ENCODE measurements at regions not wholly inside any gene's neighbourhood (a gene's known extent, or its start where the extent isn't known, plus 50 kb on each side); places are given as distances from the start of the nearest gene placed in this dataset.
"Not testable (repeated sequence)": the region's sequence is repeated elsewhere in the genome, so short reads cannot be mapped to it uniquely, and the experiment has no call there.

- DNase-seq (ENCODE audit: low read depth in 2 of 3, low spot score in 1 of 3) = no peak
Measured at GRCh38 chr5:131005963-131006684, 158.9 kb downstream of the HINT1 start.

DNA sequence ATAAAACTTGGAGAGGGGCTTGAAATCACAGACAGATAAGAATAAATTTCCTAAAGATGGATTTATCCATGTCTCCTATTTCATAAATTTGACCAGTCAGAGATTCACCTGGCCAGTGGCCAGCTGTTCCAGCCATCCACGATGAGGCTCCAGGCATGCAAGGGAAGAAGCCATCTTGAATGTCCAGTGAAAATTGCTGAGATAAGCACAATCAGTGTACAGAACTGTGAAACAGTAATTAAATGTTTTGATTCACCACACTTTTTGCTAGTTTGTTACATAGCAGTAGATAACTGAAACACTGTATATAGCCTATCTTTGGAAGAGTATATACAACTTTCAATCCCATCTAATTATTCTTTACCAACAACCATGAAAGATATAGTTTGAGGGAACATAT, 163.5 kb downstream of the HINT1 start:
- DNase-seq (ENCODE audit: low read depth in 2 of 3, low spot score in 1 of 3) = no peak

- no peak for DNase-seq (ENCODE audit: low read depth in 2 of 3, low spot score in 1 of 3)
Measured at GRCh38 chr5:131000289-131000688, 164.8 kb downstream of the HINT1 start.

DNA sequence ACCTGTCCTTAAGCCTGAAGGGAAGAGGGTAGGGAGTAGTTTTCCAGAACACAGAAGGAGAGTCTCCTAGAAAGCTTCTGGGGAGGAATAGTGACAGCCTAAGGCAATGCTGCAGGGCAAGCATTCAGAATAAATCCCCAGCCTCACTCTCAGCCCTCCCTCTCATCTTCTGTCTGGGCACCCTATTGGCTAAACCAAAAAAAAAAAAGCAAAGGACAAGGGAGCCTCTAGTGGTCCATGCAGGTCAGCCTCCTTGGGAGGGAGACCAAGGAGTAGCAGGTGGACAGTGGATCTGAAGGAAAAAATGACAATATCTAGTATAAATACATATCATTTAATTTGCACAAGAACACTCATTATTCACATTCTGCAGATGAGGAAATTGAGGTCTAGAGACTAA, 168.3 kb downstream of the HINT1 start:
- not testable (repeated sequence) for DNase-seq (ENCODE audit: low read depth in 2 of 3, low spot score in 1 of 3)

- DNase-seq (ENCODE audit: low read depth in 2 of 3, low spot score in 1 of 3) = no peak
Measured at GRCh38 chr5:130995851-130996250, 169.2 kb downstream of the HINT1 start.

GRCh38 chr5:130995254-130995515, 169.9 kb downstream of the HINT1 start:
- DNase-seq (ENCODE audit: low read depth in 2 of 3, low spot score in 1 of 3) = no peak

DNA sequence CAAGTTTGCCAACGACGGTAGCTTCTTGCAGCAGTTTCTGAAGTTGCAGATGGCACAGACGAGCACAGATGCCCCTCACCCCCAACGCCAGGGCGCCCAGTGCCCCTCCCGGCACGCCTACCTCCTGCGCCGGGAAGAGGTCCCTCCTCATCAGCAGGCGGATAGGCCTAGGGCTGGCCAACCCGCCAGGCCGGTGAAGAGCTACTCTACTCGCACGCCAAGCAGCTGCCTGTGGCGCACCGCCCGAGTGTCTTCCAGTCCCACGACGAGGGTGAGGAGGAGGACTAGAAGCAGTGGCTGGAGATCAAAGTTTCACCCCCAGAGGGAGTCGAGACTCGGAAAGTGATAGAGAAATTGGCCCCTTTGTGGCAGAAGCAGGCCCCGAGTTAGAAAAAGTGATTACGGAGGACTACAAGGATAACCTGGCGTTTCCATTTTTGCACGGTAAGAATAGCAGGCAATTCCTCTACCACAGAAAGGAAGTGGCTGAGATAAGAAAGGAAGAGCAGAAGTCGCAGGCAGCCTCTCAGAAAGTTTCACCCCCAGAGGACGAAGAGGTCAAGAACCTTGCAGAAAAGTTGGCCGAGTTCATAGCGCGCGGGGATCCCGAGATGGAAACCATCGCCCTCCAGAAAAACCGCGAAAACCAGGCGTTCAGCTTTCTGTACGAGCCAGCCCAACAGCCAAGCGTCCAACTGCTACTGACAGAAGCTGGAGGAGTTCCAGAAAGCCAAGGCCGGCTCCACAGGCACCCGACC, 170.4 kb downstream of the HINT1 start:
- no peak for DNase-seq (ENCODE audit: low read depth in 2 of 3, low spot score in 1 of 3)

GRCh38 chr5:130992621-130993020, 172.4 kb downstream of the HINT1 start:
- DNase-seq (ENCODE audit: low read depth in 2 of 3, low spot score in 1 of 3) = no peak

DNA sequence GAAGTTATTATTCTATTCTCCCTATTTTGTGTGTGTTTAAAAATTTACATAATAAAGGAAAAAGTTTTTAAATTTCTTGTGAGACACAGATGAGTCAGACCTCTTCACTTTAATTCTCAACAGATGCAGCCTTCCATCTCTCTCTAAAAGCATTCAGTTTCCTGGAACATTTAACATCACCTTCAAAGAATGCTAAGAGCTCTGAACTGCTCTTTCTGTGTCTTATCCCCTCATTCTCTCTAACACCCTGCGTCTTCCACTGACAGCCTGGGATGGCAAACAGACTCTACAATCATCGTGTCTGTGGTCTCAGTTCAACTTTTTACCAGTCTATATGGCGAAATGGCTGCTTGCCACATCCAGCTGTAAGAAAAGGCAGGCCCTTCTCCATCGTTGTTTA, 173.0 kb downstream of the HINT1 start:
- no peak for DNase-seq (ENCODE audit: low read depth in 2 of 3, low spot score in 1 of 3)

- DNase-seq (ENCODE audit: low read depth in 2 of 3, low spot score in 1 of 3) = no peak
Measured at GRCh38 chr5:130985776-130986175, 179.3 kb downstream of the HINT1 start.

DNA sequence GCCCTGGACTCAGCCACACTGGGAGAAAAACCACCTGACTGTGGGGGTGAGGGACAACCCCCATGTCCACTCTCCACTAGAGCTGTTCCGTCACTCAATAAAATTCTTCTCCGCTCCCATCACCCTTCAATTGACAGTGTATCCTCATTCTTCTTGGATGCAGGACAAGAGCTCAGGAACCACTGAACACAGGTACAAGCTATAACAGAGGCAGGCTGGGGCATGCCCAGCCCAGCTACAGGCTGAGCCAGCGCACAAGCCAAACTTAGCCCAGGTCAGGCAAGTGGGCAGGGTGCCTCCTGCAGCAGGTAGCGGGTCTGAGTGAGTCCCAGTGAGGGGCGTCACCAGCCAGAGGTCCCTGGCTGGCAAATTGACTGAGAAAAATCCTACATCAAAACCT, 183.4 kb downstream of the HINT1 start:
- DNase-seq (ENCODE audit: low read depth in 2 of 3, low spot score in 1 of 3) = no peak

GRCh38 chr5:130978475-130978874, 186.6 kb downstream of the HINT1 start:
- no peak for DNase-seq (ENCODE audit: low read depth in 2 of 3, low spot score in 1 of 3)

DNA sequence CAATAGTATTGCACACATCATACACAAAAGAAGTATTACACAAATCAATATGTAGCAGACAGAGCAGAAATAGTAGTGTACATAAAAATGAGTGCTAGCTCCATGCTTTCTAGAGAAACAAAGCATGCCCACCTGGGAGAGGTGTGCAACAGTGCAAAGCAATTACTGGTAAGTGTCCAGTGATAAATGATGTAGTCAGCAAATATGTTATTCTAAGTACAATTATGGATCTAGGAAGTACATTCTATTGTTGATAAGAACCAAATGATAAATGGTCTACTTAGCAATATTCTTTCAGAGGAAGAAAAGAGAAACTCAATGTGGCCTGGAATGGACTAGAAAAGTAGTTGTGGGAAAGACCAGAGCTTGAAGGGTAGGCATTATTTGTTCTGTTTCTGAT, 188.6 kb downstream of the HINT1 start:
- no peak for DNase-seq (ENCODE audit: low read depth in 2 of 3, low spot score in 1 of 3)

DNA sequence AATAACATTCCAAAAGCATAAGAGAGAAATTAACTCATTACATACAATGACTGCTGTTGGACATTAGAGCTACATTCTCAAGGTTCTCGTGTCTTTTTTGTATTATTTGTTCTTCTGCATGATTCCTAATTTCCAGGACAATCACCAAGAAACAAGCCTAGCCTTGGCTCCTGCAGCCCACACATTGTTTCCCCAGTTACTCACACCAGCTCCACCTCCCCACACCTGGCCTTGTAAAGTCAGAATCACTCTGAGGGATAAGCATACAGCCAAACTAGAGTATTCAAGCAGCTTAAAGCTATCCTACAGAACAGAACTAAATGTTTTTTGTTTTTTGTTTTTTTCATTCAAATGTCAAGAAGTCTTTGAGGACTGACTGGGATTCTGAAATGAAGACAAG, 189.2 kb downstream of the HINT1 start:
- DNase-seq (ENCODE audit: low read depth in 2 of 3, low spot score in 1 of 3) = no peak

DNA sequence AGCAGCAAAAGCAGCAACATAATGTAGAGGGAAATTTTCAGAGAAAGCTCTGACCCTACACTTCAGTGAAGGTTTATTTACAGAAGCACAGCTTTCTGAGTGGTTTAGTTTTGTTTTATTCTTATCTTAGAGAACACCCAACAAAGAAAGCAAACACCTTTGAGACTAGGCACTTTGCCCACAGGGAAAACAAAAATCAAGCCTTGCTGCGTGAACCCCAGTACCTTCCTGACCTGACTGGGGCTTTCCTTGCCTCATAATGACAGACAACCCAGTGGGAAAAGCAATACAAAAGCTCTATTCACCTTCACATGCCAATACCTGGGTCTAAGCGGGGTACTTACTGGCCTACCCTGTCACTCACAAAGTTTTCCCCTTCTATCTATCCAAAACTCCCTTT, 189.8 kb downstream of the HINT1 start:
- no peak for DNase-seq (ENCODE audit: low read depth in 2 of 3, low spot score in 1 of 3)

GRCh38 chr5:130974021-130974683, 190.9 kb downstream of the HINT1 start:
- DNase-seq (ENCODE audit: low read depth in 2 of 3, low spot score in 1 of 3) = no peak

DNA sequence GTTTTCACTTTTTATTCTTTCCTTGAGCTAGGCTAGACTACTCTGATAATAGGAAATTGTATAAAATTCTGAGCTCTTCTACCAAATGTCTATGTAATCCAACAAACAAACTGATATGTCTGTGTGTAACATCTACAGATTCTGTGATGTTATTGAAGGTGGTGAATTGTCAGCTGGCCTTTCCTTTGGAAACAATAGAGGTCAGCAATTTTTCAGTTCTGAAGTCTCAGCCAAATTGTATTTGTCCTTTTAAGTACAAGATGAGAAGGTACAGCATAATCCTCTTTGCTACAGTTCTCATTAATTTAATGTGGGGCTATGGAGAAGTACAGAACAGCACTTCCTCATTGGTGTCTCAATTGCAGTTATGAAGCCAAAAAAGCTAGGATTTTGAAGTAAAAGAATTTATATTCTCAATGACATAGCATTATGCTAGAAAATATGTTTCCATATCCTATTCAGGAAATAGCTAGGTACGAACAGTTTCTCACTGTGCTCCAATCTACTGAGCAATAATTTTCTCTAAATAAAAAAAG, 198.0 kb downstream of the HINT1 start:
- no peak for DNase-seq (ENCODE audit: low read depth in 2 of 3, low spot score in 1 of 3)

DNA sequence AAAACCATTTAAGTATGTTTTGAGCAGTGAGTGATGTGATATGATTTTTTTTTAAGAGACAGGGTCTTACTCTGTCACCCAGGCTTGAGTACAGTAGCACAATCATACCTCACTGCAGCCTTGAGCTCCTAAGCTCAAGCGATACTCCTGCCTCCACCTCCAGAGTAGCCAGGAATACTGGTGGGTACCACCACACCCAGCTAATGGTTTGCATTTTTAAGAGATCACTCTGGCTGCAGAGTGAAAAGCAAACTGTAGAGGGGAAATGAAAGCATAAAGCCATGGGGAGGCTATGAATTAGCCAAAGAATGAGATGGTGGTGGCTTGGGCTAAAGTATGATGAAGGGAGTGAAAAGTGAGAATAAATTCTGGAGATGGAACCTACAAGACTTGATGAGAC, 199.1 kb downstream of the HINT1 start:
- no peak for DNase-seq (ENCODE audit: low read depth in 2 of 3, low spot score in 1 of 3)

- no peak for DNase-seq (ENCODE audit: low read depth in 2 of 3, low spot score in 1 of 3)
Measured at GRCh38 chr5:130965360-130965759, 199.7 kb downstream of the HINT1 start.

- DNase-seq (ENCODE audit: low read depth in 2 of 3, low spot score in 1 of 3) = no peak
Measured at GRCh38 chr5:130964231-130965202, 200.5 kb downstream of the HINT1 start.

DNA sequence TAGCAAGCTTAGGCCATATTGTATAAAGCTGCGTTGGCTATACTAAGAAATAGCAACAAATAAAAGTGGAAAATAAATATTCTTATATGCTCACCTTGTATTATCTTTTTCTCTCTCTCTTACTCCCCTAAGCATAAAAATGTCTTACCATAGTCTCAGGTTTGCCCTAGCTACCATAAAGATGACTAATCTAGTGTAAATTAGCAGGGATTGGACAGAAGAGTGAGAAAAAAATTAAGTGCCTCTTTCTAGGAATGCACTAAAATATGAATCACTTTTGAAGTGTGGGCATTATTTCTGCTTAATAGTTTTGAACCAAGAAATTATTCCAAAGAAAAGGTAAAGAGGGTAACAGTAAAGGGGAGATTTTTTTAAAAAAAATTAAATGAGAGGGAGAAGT, 201.3 kb downstream of the HINT1 start:
- no peak for DNase-seq (ENCODE audit: low read depth in 2 of 3, low spot score in 1 of 3)

Data from stimulated activated CD4-positive, alpha-beta T cell treated with anti-CD3 and anti-CD28 coated beads, Interleukin-12 subunit alpha, Interleukin-12 subunit beta, amount 100 ng/mL, for 48 hours (primary cell).